Smooth muscle cell (in vitro differentiated cells): ENCODE measurements at regions not wholly inside any gene's neighbourhood (a gene's known extent, or its start where the extent isn't known, plus 50 kb on each side); places are given as distances from the start of the nearest gene placed in this dataset.

ENCODE experiments used
- DNase-seq: peaks from one replicate; lab custom pipeline; 2025; ENCODE audit not compliant: unreplicated experiment; lab: John Stamatoyannopoulos, UW
- H2AFZ ChIP-seq: fragments of 200-600 bp; sonication (generic); 2 replicates; pipeline ENCODE4 v1.6.0; 2016; ENCODE audit warnings: antibody characterized with exemption, low read depth, mild to moderate bottlenecking
- H3F3A ChIP-seq: fragments of 200-600 bp; sonication (generic); 2 replicates; pipeline ENCODE4 v1.6.0; 2017; ENCODE audit warnings: antibody characterized with exemption, low read depth
- H3K27ac ChIP-seq: fragments of 200-600 bp; sonication (generic); 2 replicates; pipeline ENCODE4 v1.5.1; 2016; ENCODE audit warnings: low read depth, mild to moderate bottlenecking
- H3K27me3 ChIP-seq: fragments of 200-600 bp; sonication (generic); 2 replicates; pipeline ENCODE4 v1.6.1; 2016; ENCODE audit warnings: low read depth, mild to moderate bottlenecking
- H3K36me3 ChIP-seq: fragments of 200-600 bp; sonication (generic); 2 replicates; pipeline ENCODE4 v1.5.1; 2016; ENCODE audit warnings: low read depth
- H3K4me1 ChIP-seq: fragments of 200-600 bp; sonication (generic); 2 replicates; pipeline ENCODE4 v1.5.1; 2016; ENCODE audit warnings: low read depth
- H3K4me2 ChIP-seq: fragments of 200-600 bp; sonication (generic); 2 replicates; pipeline ENCODE4 v1.6.0; 2016; ENCODE audit warnings: mild to moderate bottlenecking
- H3K4me3 ChIP-seq: fragments of 200-600 bp; sonication (generic); 2 replicates; pipeline ENCODE4 v1.5.1; 2016; ENCODE audit warnings: mild to moderate bottlenecking
- H3K79me2 ChIP-seq: fragments of 200-600 bp; sonication (generic); 2 replicates; pipeline ENCODE4 v1.6.0; 2016; ENCODE audit warnings: low read depth, mild to moderate bottlenecking
- H3K9ac ChIP-seq: fragments of 200-600 bp; sonication (generic); 2 replicates; pipeline ENCODE4 v1.6.0; 2016; ENCODE audit warnings: low read depth
- H3K9me3 ChIP-seq: fragments of 200-600 bp; sonication (generic); replicated peaks from 2 replicates; pipeline ENCODE4 v1.5.1; 2016; ENCODE audit warnings: low read depth
- H4K20me1 ChIP-seq: fragments of 200-600 bp; sonication (generic); 2 replicates; pipeline ENCODE4 v1.6.0; 2016; ENCODE audit warnings: low read depth
- WGBS: methylation state at CpG from one replicate; pipeline ENCODE4 v1.1.7; 2016; ENCODE audit warnings: low lambda C conversion rate; 5-methylcytosine and 5-hydroxymethylcytosine counted together
- TF ChIP-seq, protein P1 (sequence below): fragments of 200-600 bp; sonication (generic); IDR thresholded peaks from 2 replicates; pipeline ENCODE4 v1.5.1; 2017; ENCODE audit warnings: borderline replicate concordance, mild to moderate bottlenecking, antibody characterized with exemption; ENCODE audit not compliant: insufficient read depth, poor library complexity, severe bottlenecking

DNA sequence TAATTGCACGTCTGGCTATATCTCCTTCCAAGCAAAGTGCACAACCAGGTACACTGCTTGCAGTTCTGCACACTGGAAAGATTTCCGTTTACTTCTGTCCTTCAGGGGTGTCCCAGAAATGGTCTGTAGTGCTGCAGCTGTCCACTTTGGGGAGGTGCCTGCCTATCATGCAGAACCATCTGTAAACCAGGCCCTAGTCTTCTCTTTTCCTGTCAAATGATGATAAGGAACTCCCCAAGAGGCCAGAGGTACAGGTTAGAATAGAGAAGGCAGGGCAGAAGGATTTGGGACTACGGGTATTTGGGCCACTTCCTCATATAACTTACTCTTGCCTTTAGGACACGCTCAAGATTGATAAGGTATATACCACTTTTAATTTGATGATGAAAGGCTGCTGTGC is 746.9 kb downstream of the FAT4 start:
- Histone ChIP-seq H3K79me2 (no peaks in the 10 kb centered on the region), H4K20me1 (no peaks in the 10 kb centered on the region), H3K9ac (no peak overlapping the region), H2AFZ (no peak overlapping the region), H3K27ac (no peak overlapping the region), H3K36me3 (no peaks in the 10 kb centered on the region), H3K27me3 (no peaks in the 10 kb centered on the region), H3K4me2 (no peak overlapping the region), H3K4me1 (no peaks in the 10 kb centered on the region), H3K9me3 (no peaks in the 10 kb centered on the region), H3K4me3 (no peak overlapping the region), H3F3A (no peaks in the 10 kb centered on the region)
- 90% methylated on average over 4 of the region's 4 CpGs for WGBS
- no peak for DNase-seq
- TF ChIP-seq, protein P1, sequence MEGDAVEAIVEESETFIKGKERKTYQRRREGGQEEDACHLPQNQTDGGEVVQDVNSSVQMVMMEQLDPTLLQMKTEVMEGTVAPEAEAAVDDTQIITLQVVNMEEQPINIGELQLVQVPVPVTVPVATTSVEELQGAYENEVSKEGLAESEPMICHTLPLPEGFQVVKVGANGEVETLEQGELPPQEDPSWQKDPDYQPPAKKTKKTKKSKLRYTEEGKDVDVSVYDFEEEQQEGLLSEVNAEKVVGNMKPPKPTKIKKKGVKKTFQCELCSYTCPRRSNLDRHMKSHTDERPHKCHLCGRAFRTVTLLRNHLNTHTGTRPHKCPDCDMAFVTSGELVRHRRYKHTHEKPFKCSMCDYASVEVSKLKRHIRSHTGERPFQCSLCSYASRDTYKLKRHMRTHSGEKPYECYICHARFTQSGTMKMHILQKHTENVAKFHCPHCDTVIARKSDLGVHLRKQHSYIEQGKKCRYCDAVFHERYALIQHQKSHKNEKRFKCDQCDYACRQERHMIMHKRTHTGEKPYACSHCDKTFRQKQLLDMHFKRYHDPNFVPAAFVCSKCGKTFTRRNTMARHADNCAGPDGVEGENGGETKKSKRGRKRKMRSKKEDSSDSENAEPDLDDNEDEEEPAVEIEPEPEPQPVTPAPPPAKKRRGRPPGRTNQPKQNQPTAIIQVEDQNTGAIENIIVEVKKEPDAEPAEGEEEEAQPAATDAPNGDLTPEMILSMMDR = no peak

DNA sequence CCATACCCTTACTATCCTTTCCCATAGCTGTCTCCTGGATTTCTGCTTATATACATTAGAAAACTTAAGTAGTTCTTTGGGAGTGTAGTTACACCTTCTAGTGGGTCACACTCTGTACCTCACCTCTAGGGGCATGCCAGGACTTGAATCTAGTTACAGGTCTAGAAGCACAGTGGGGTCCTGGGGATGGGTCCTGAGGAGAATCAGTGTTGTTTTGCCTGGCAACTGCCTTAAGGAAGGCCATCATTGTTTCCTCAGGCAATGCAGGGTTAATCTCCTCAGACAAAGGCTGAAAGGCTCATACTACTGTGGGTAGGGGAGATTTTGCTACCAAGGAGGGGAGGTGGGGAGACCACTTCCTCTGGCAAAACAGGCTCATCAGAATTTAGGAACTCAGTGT is 750.3 kb downstream of the FAT4 start:
- Histone ChIP-seq H3K4me2 (no peak overlapping the region), H3F3A (no peaks in the 10 kb centered on the region), H3K36me3 (no peaks in the 10 kb centered on the region), H3K27me3 (no peaks in the 10 kb centered on the region), H3K9me3 (no peaks in the 10 kb centered on the region), H3K4me3 (no peak overlapping the region), H3K4me1 (no peaks in the 10 kb centered on the region), H2AFZ (no peak overlapping the region), H4K20me1 (no peaks in the 10 kb centered on the region), H3K9ac (no peak overlapping the region), H3K27ac (no peak overlapping the region), H3K79me2 (no peaks in the 10 kb centered on the region)
- DNase-seq = no peak
- TF ChIP-seq, protein P1 = no peak

- H3K4me2 ChIP-seq = no peak overlapping the region
- no peaks in the 10 kb centered on the region for H3K9me3 ChIP-seq
- no peaks in the 10 kb centered on the region for H3K4me1 ChIP-seq
- H2AFZ ChIP-seq = no peak overlapping the region
- 90% methylated on average over 4 of the region's 4 CpGs for WGBS
- no peak overlapping the region for H3K27ac ChIP-seq
- no peak overlapping the region for H3K4me3 ChIP-seq
- no peak overlapping the region for H3K9ac ChIP-seq
- no peaks in the 10 kb centered on the region for H3K27me3 ChIP-seq
- DNase-seq = no peak
- TF ChIP-seq, protein P1 = no peak
- H3F3A ChIP-seq = no peaks in the 10 kb centered on the region
- H3K79me2 ChIP-seq = no peaks in the 10 kb centered on the region
- H3K36me3 ChIP-seq = no peaks in the 10 kb centered on the region
- no peaks in the 10 kb centered on the region for H4K20me1 ChIP-seq
These were observed 756.9 kb downstream of the FAT4 start for GRCh38 chr4:126071346-126072333.

- Histone ChIP-seq H3K4me1 (no peaks in the 10 kb centered on the region), H3K4me2 (no peak overlapping the region), H3K36me3 (no peaks in the 10 kb centered on the region), H2AFZ (peak overlapping the region; percentile 58), H3K27me3 (no peaks in the 10 kb centered on the region), H3K9me3 (no peaks in the 10 kb centered on the region), H3F3A (no peaks in the 10 kb centered on the region), H3K79me2 (no peaks in the 10 kb centered on the region), H3K4me3 (no peak overlapping the region), H3K9ac (no peak overlapping the region), H3K27ac (no peak overlapping the region), H4K20me1 (no peaks in the 10 kb centered on the region)
- 83% methylated on average over 3 of the region's 3 CpGs for WGBS
- TF ChIP-seq, protein P1 = no peak
- no peak for DNase-seq
These were observed 766.6 kb downstream of the FAT4 start for GRCh38 chr4:126081336-126081735.
